Left kidney (tissue), 1 donor: ENCODE measurements at regions not wholly inside any gene's neighbourhood (a gene's known extent, or its start where the extent isn't known, plus 50 kb on each side); places are given as distances from the start of the nearest gene placed in this dataset.
"Not testable (repeated sequence)": the region's sequence is repeated elsewhere in the genome, so short reads cannot be mapped to it uniquely, and the experiment has no call there.

Experiments
- DNase-seq: peaks from one replicate; pipeline ENCODE4 v3.0.0-alpha.2; 2013

DNA sequence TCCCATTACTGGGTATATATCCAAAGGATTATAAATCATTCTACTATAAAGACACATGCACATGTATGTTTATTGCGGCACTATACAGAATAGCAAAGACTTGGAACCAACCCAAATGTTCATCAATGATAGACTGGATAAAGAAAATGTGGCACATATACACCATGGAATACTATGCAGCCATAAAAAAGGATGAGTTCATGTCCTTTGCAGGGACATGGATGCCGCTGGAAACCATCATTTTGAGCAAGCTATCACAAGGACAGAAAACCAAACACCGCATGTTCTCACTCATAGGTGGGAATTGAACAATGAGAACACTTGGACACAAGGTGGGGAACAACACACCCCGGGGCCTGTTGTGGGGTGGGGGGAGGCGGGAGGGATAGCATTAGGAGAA is 57.0 kb upstream of the NEUROD1 start:
- not testable (repeated sequence) for DNase-seq

DNA sequence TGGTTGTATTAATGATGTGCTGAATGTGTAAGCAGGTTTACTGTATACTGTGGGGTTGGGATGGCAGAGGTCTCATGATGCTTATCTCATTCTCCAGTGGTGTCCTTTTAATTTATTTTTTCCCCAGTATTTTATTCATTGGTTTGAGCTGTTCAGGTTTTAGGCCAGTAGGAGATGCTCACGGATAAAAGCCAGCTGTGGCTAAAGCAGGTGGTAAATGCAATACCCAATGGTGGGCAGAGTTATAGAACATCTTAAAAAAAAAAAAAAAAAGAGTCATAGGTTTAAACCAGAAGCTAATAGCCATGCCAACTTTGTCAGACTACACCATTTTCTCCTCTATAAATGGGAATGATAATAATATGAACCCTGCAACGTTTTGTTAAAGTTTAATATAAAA is 57.8 kb upstream of the NEUROD1 start:
- DNase-seq = no peak

- DNase-seq = no peak
Observed at GRCh38 chr2:181738563-181738962, 58.2 kb upstream of the NEUROD1 start.

DNA sequence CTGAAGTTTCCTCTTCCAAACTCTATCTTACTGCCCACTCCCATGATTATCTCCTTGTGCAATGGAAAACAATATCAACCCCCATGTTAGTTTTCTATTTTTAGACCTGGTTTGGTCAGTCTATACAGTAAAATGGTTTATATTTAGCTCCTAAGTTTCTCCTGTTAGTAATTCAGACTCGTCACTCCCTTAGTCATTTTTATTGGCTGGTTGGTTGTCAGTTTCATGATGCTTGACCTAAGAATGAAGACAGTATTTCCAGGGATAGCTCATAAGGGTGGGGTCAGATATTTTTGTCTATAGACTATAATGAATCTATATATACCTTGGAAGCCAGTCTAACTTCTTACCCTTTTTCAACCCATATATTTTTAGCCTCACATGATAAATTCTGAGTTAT is 61.4 kb upstream of the NEUROD1 start:
- no peak for DNase-seq

- no peak for DNase-seq
Observed at GRCh38 chr2:181742361-181742760, 62.0 kb upstream of the NEUROD1 start.

DNA sequence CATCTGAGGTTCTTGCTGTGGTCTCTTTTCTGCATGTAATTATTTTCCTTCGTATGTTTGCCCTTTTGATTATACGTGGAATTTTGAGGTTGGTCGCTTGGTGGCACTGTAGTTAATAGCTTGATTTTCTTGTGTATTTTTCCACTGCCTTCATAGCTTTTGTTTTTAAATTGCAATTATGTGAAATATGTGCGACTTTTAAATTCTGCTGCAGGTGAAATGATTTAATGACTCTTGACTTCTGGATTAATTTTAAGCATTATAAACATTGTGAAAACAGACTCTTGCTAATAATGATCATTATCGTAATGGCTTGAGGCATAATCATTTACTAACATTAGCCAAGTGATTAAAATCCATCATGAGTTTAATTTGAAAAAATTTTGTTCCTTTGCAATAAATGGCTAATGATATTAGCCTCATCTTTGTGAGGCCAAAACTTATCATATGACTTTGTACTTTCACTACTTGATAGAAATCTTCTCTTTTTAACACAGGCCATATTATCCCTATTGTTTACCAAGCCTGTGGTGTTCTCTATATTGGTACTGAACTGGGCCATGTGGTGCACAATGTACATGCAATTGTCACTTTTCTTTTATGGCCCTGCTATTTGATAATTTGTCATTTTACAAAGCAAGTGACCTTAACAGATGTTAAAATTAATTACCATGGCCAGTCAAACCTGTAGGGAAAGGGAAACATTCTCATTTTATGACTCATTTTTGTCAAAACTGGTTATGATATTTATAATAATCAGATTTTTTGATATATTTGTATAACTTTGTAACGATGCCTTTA is 62.8 kb upstream of the NEUROD1 start:
- peak; percentile 67 for DNase-seq

DNA sequence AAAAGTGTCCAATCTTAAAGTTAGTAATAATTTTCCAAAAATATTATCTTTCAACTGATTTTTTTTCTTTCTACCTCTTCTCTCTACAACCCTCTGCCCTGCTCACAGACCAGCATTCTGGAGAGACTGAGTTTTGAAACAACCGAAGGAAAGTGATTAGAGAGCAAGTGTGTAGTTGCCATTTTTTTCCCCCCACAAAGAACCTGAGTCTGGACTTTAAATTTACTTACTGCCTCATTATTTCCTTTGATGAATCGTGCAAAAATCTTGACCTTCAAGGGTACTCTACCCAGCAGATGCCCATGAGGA is 63.4 kb upstream of the NEUROD1 start:
- DNase-seq = no peak

DNA sequence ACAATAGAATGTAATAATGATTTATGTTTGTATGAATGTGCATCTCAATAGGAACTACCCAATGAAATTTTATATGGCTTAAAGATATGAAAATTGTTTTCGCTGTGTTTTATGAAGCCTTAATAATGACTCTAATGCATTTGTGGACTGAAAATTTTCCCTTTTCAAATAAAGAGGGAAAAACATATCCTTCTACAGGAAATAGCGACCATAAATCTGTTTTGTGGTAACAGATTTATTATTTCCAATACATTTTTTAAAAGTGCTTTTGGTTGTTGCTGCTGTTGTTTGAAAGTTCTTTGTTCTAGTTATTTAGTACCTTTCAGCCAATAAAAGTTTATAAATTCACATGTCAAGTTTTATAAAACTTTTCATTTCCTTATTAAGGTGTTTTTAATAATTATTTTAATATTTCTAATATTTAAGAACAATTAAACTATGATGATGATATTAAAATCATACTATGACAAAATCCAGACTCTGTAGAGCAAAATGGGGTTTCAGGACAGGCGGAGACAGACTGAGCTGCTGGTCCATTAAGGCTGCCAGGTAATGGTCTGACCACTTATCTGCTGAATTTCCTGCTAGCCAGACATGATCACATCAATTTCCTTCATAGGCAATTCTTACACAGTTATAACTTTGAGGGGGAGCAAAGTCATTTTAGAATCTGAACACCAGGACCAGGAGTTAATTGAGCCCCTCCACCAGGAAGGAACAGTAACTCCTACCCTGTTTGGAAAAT is 65.7 kb upstream of the NEUROD1 start:
- DNase-seq = no peak

- DNase-seq = no peak
Observed at GRCh38 chr2:181746844-181747243, 66.5 kb upstream of the NEUROD1 start.

DNA sequence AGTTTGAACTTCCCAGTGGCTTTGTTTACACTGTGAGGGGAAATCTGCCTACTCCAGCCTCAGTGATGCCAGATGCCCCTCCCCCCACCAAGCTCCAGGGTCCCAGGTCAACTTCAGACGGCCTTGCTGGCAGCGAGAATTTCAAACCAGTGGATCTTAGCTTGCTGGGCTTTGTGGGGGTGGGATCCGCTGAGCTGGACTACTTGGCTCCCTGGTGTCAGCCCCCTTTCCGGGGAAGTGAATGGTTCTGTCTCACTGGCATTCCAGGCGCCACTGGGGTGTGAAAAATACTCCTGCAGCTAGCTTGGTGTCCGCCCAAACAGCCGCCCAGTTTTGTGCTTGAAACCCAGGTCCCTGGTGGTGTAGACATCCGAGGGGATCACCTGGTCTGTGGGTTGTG is 70.0 kb upstream of the NEUROD1 start:
- DNase-seq = no peak

DNA sequence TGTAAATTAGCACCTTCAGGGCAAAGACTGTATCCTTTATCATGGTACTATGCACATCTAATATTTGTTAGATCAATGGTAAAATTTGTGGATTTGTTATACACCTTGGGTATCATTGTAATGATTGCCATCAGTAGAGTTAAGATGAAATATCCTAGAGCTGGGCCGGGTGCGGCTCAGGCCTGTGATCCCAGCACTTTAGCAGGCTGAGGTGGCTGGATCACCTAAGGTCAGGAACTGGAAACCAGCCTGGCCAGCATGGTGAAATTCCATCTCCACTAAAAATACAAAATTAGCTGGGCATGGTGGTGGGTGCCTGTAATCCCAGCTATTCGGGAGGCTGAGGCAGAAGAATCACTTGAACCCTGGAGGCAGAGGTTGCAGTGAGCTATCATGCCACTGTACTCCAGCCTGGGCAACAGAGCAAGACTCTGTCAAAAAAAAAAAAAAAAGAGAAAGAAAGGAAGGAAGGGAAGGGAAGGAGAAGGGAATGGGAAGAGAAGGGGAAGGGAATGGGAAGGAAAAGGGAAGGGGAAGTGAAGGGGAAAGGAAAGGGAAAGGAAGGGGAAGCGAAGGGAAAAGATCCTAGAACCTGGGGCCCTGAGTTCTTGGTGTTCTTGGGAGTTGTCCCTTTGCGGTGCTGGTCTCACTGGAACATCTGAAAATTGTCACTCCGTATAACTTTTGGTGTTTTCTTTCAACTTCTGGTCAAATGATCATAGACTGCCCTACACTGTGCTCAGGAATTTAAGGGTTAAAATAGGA is 71.1 kb upstream of the NEUROD1 start:
- DNase-seq = no peak

GRCh38 chr2:181752301-181752700 is 72.0 kb upstream of the NEUROD1 start:
- no peak for DNase-seq

GRCh38 chr2:181753686-181754085 is 73.4 kb upstream of the NEUROD1 start:
- no peak for DNase-seq

DNA sequence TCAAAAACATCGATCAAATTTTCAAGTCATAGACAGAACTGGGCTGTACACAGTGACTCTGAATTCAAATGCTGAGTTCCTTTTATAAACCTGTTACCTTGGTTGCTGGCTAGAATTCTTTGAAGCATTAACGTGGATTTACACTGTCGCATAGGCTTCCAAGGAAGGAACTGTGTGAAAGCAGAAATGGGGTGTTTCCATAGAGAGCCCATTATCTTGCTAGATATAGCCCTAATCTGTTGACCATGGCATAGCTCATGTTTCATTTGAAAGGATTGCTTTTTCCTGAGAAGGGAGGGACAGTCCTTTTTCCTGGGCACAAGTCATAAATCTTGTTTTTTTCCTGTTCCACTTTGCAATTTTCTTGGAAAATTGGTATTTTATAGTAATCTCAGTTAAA is 73.8 kb upstream of the NEUROD1 start:
- no peak for DNase-seq

DNA sequence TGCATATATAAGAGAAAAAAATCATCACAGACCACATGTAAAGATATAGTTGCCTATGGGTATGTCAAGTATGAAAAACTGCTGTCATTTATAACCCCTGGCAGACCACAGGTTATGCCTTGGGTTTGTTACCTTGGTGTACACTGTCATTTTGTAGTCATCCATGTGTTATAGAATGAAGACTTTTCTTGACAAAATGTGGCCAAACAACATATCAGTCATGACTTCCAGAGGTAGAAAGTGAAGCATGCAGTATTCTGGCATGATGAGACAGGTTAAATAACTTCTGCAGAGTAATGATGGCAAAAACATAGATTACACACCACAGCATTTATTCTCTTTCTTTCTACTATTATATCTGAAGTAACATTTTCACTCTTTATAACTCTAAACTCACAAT is 74.9 kb upstream of the NEUROD1 start:
- DNase-seq = no peak

DNA sequence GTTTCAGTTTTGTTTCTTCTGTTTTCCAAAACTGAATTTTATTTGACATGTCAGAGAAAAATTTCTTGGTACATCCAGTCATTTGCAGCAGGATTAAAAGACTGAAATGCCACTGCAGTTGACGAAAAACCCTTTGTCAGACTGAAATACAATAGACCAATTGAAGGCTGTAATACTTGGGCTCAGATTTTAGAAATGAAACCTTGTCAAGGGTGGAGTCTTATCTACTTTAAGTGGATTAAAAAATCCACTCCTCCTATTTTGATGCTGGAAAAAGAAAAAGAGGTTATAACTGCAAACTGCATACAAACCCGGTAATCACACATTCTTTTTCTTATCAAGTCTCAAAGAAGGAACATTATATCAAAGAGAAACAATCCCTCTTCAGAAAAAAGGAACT is 80.2 kb upstream of the NEUROD1 start:
- no peak for DNase-seq

- no peak for DNase-seq
Observed at GRCh38 chr2:181761175-181761574, 80.9 kb upstream of the NEUROD1 start.

DNA sequence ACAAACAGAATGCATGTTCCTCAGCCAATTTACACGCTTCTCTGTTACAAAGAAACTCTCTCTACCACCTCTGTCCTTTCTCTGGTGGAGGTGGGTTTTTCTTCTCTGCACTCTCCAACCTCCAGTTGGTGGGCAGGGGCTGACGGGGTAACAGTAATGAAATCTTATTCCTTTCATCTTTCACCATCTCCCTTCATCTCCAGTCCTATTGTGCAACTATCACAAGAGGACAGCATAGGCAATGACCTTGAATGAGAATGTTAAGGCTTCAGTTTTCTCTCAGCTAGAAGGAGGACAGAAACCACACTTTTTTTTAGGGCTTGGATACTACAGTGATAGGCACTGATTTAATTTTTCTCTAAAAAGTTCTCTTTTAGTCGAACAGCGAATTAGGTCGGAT is 81.7 kb upstream of the NEUROD1 start:
- DNase-seq = no peak

- DNase-seq = no peak
Observed at GRCh38 chr2:181762848-181763247, 82.5 kb upstream of the NEUROD1 start.

DNA sequence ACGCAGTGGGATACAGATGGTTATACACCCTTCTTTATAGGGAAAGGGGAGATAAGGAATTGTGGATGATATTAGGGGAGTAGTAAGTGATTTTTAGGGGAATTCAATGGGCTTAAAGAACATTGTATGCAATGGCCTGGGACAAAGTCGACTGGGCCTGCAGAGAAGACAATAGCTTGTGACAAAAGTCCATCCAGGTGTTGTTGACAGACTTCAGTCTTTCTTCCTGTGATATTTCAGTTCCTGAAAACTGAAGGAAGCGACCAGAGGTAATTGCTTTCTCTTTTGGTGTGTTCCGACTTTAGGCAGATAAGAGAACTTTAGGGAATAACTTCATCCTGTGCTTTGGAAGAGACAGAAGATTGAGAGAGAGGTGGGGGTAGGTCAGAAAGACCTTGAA is 83.1 kb upstream of the NEUROD1 start:
- DNase-seq = no peak

GRCh38 chr2:181764095-181764963 is 84.0 kb upstream of the NEUROD1 start:
- DNase-seq = no peak

GRCh38 chr2:181766129-181766528 is 85.8 kb upstream of the NEUROD1 start:
- DNase-seq = no peak
